ENCODE measurements at regions not wholly inside any gene's neighbourhood (a gene's known extent, or its start where the extent isn't known, plus 50 kb on each side); places are given as distances from the start of the nearest gene placed in this dataset.
"Not testable (repeated sequence)": the region's sequence is repeated elsewhere in the genome, so short reads cannot be mapped to it uniquely, and the experiment has no call there.

DNA sequence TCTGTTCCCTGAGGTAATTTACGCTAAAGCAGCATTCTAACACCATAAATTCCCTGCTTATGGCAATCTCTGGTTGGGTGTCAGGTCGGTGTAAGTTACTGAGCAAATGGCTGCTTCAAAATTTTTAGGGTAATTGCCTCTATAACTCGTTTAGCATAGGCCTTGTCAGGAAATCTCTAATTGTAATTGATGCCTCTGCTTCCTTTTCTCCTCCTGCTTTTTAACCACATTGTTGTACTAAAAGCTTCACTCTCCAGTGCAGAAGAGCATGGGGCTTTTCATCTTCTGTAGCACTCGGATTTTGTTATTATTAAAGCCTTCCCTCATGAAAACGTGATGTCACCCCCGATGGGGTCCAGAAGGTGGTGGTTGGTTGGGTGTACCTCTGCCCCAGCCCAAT lies 141.6 kb upstream of the NBPF11 start:
- Histone ChIP-seq H3K27me3 (ENCODE audit: insufficient read depth, low read length) (no peaks in the 10 kb centered on the region), H3K4me1 (ENCODE audit: insufficient read depth, low read length) (no peaks in the 10 kb centered on the region), H3K4me3 (ENCODE audit: low read length) (no peak overlapping the region), H3K9me3 (ENCODE audit: low read depth, low read length) (no peaks in the 10 kb centered on the region)

DNA sequence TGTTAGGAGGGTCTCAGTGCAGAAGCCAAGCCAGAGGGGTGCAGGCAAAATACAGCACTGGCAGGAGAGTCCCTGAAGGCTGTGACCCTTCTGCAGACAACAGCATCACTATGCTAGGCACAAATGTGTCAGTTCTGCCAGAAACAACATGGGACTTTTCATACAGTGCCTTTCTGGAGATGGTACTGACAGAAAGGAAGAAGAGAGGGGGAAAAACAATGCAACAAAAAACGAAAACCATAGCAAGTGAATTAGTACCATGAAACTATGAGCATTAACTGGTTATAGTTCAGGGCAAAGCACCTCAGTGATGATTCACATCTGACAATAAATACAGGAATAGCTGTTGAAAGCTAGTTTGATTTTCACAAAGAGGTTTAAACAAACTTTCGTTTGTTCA lies 140.8 kb upstream of the NBPF11 start:
- no peaks in the 10 kb centered on the region for H3K4me1 ChIP-seq (ENCODE audit: insufficient read depth, low read length)
- H3K9me3 ChIP-seq (ENCODE audit: low read depth, low read length): no peaks in the 10 kb centered on the region
- H3K4me3 ChIP-seq (ENCODE audit: low read length): no peak overlapping the region
- no peaks in the 10 kb centered on the region for H3K27me3 ChIP-seq (ENCODE audit: insufficient read depth, low read length)

DNA sequence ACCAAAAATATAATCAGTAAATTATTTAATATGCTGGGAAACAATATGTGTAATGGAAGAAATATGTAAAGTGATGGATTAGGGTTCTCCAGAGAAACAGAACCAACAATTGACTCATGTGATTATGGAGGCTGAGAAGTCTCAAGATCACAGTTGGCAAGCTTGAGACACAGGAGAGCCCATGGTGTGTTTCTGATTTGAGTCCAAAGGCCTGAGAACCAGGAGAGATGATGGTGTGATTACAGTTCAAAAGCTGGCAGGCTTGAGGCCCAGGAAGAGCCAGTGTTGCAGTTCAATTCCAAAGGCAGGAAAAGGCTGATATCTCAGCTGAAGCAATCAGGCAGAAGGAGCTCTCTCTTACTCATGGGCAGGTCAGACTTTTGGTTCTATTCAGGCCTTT lies 138.8 kb upstream of the NBPF11 start:
- Histone ChIP-seq H3K27me3 (ENCODE audit: insufficient read depth, low read length) (no peaks in the 10 kb centered on the region), H3K9me3 (ENCODE audit: low read depth, low read length) (no peaks in the 10 kb centered on the region), H3K4me1 (ENCODE audit: insufficient read depth, low read length) (no peaks in the 10 kb centered on the region), H3K4me3 (ENCODE audit: low read length) (no peak overlapping the region)

DNA sequence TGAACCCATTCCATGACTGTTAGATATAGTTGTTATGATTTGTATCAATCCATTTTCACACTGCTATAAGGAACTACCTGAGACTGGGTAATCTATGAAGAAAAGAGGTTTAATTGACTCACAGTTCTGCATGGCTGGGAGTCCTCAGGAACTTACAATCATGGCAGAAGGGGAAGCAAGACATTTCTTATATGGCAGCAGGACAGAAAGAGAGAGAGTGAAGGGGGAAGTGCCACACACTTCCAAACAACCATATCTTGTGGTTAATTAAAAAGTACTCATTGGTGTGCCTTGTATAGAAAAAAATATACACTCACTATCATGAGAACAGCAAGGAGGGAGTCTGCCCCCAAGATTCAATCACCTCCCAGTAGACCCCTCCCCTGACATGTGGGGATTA lies 137.6 kb upstream of the NBPF11 start:
- H3K4me3 ChIP-seq (ENCODE audit: low read length): no peak overlapping the region
- no peaks in the 10 kb centered on the region for H3K4me1 ChIP-seq (ENCODE audit: insufficient read depth, low read length)
- H3K27me3 ChIP-seq (ENCODE audit: insufficient read depth, low read length): no peaks in the 10 kb centered on the region
- H3K9me3 ChIP-seq (ENCODE audit: low read depth, low read length): no peaks in the 10 kb centered on the region

DNA sequence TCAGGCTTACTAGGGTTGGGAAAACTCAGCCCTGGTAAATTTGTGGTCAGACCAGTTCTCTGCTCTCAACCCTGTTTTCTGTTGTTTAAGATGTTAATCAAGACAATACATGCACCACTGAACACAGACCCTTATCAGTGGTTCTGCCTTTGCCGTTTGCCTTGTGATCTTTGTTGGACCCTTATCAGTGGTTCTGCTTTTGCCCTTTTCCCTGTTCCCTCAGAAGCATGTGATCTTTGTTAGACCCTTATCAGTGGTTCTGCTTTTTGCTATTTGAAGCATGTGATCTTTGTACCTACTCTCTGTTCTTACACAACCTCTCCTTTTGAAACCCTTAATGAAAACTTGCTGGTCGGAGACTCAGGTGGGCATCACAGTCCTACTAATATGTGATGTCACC lies 133.9 kb upstream of the NBPF11 start:
- not testable (repeated sequence) for H3K9me3 ChIP-seq (ENCODE audit: low read depth, low read length); H3K4me1 ChIP-seq (ENCODE audit: insufficient read depth, low read length); H3K27me3 ChIP-seq (ENCODE audit: insufficient read depth, low read length); H3K4me3 ChIP-seq (ENCODE audit: low read length)

DNA sequence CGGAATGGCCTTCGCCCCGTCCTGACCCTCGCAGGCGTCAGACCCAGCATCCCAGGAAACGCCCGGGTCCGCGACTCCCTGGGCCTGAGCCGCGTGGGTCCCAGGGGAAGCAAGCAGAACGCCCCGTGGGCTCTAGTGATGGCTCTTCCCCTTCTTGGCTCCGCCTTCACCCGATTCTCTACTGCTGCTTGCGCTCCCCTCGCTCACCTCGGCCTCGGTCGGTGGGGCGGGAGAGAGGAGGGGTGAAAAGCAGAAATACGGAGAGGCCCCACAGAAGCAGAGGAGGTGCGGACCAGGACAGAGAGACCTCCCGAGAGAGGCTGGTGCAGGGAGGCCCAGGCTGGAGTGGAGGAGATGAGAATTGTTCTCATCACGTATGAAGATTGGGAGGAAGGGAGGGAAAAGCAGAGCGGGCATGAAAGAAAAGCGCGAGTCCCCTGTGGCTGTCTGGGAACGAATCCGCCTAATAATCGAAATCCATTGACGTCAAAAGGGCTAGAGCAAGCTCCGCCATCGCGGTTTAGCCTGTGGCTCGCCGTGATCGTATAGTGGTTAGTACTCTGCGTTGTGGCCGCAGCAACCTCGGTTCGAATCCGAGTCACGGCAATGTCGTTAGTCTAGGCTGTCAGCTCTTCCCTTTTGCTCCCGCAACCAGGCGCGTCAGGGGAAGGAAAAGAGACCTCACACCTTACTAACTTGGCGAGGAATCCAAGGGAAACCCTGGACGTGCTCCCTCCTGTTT lies 128.9 kb upstream of the NBPF11 start:
- Histone ChIP-seq H3K4me1 (ENCODE audit: insufficient read depth, low read length) (peaks cover 15% of the 10 kb centered on the region), H3K27me3 (ENCODE audit: insufficient read depth, low read length) (peaks cover 27% of the 10 kb centered on the region), H3K4me3 (ENCODE audit: low read length) (peak overlapping the region; percentile 23)
- not testable (repeated sequence) for H3K9me3 ChIP-seq (ENCODE audit: low read depth, low read length)

DNA sequence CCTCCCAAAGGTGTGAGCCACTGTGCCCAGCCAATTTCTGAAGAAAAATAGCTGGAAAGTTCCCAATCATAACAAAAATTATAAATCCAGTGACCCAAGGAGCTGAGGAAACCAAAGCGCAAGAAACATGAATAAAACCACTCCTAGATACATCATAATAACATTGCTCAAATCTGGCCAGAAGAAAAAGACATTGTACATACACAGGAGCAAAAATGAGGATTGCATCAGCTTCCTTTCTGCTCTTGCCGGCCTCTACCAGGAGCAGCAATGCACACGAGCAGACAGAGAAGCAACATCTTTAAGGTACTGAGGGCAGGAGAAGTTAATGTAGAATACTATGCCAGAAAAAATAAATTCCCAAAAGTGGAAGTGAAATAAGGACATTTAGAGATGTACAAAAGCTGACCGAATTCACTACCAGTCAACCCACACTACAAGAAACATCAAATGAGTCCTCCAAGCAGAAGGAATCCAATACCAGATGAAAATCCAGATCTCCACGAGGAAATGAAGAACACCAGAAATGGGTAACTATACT lies 127.0 kb upstream of the NBPF11 start:
- peaks cover 29% of the 10 kb centered on the region for H3K27me3 ChIP-seq (ENCODE audit: insufficient read depth, low read length)
- H3K4me3 ChIP-seq (ENCODE audit: low read length); H3K9me3 ChIP-seq (ENCODE audit: low read depth, low read length): not testable (repeated sequence)
- H3K4me1 ChIP-seq (ENCODE audit: insufficient read depth, low read length): peaks cover 15% of the 10 kb centered on the region

DNA sequence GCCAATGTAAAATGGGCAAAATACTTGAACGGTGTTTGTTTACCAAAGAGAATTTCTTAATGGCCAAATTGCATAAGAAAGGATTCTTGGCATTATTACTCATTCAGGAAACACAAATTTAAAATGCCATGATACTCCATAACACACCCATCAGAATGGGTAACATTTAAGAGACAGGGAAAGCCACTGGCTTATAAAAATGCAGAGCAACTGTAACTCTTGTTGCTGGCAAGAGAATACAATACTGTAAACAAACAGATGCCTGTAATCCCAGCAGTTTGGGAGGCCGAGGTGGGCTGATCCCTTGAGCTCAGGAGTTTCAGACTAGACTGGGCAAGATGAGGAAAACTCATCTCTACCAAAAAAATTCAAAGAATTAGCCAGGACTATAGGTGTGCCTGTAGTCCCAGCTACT lies 125.8 kb upstream of the NBPF11 start:
- Histone ChIP-seq H3K4me1 (ENCODE audit: insufficient read depth, low read length) (peaks cover 15% of the 10 kb centered on the region), H3K27me3 (ENCODE audit: insufficient read depth, low read length) (peaks cover 29% of the 10 kb centered on the region)
- H3K9me3 ChIP-seq (ENCODE audit: low read depth, low read length); H3K4me3 ChIP-seq (ENCODE audit: low read length): not testable (repeated sequence)

DNA sequence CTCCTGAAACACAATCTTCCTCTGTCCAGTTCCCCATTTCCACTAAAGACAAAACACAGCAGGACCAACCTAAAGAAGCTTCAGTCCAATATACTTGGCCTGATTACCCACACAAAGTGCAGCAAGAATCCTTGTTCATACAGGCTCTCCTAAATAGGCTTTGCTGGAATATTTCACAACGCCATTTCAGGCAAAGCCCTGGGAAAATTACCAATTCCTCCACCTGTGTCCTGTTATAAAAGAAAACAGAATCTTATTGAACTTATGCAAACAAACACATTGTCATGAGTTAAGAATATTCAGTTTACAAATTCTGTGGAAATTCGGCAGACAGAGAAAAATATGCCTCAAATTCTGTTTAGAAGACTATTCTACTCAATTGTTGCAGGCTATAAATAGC lies 115.0 kb upstream of the NBPF11 start:
- H3K9me3 ChIP-seq (ENCODE audit: low read depth, low read length); H3K4me3 ChIP-seq (ENCODE audit: low read length): not testable (repeated sequence)
- peaks cover 18% of the 10 kb centered on the region for H3K4me1 ChIP-seq (ENCODE audit: insufficient read depth, low read length)
- H3K27me3 ChIP-seq (ENCODE audit: insufficient read depth, low read length): peaks cover 29% of the 10 kb centered on the region

DNA sequence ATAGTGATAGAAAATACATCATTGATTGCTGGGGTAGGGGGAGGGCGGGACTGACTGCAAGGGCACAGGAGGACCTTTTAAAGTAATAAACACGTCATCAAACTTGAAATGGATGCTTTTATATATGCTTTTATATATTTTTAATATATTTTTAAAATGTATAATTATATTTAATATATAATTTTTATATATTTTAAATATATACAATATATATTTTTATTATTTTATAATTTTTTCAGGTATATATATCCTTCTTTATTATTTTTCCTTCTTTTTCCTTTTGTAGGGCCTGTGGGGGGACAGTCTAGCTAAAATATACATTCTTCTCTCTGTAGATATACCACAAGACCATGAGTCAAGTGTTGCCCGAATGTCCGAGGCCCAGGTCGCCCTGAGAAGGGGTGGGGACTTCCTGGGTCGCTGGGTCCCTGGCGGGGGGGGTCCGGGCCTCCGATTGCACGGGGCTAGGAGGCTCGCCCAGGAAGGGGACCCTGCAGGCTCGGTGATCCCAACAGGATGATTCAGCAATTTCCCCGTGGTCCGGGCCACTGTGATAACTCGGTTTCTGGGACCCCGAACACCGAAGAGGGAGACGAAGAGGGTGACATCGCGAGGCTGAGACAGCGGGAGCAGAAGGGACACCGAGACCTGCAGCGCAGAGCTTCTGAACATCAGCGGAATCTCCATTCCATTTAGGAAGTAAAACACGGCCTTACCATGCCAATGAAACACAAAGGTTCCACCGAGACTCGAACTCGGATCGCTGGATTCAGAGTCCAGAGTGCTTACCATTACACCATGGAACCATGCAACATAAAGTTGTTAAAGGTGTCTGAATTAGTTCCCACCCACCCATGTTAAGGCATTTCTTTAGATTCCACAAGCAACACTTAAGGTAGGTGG lies 112.5 kb upstream of the NBPF11 start:
- Histone ChIP-seq H3K9me3 (ENCODE audit: low read depth, low read length) (no peaks in the 10 kb centered on the region), H3K4me3 (ENCODE audit: low read length) (no peak overlapping the region), H3K4me1 (ENCODE audit: insufficient read depth, low read length) (peaks cover 18% of the 10 kb centered on the region), H3K27me3 (ENCODE audit: insufficient read depth, low read length) (peaks cover 38% of the 10 kb centered on the region)

DNA sequence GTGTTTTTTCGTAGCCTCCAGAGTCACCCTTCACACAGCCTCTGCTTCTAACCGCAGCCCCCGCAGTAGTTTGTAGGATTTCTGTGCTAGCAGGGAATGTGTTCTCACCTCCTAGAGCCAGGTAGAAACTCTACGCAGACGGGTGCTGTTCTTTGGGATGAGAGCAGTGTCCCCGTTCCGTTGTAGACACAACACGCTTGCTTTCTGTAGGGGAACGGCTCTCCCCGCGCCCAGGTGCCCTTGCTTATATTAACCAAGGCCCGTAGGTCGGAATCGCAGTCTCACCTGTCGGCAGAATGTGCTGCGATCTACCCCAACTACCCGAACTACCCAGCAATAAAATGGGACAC lies 111.8 kb upstream of the NBPF11 start:
- Histone ChIP-seq H3K9me3 (ENCODE audit: low read depth, low read length) (no peaks in the 10 kb centered on the region), H3K27me3 (ENCODE audit: insufficient read depth, low read length) (peaks cover 38% of the 10 kb centered on the region), H3K4me1 (ENCODE audit: insufficient read depth, low read length) (peaks cover 18% of the 10 kb centered on the region), H3K4me3 (ENCODE audit: low read length) (peak overlapping the region; percentile 25)

DNA sequence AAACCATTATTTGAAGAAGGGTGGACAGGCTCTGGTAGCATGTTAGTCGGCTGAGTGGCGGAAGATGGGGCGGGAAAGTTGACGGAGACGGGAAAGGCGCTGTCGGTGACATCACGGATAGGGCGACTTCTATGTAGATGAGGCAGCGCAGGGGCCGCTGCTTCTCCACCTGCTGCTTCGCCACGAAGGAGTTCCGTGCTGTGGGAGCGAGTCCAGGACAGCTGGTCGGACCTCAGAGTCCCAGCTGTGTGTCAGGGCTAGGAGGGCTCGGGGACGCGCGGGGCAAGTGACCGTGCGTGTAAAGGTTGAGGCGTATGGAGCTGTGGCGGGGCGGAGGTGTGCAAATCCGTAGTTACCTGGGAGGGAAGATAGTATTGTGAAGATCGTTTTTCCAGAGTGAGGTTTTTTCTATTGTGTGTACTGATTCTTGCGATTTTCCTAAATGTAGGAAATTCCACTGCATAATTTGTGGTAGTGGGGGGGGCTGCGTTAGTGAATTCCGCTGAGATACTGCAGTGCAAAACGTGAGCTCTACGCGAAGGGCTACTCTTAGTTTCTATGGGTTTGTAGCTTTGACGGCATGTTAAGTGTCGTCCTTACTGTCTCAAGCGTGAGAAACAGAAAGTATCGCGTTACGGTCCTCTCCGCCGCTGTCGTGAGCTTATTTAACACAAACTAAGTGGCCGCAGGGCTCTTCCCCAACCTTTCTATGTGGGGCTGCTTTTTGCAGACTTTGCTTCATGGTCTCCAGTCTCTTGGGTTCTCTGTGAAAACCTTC lies 111.2 kb upstream of the NBPF11 start:
- Histone ChIP-seq H3K4me1 (ENCODE audit: insufficient read depth, low read length) (peaks cover 18% of the 10 kb centered on the region), H3K27me3 (ENCODE audit: insufficient read depth, low read length) (peaks cover 38% of the 10 kb centered on the region), H3K9me3 (ENCODE audit: low read depth, low read length) (no peaks in the 10 kb centered on the region), H3K4me3 (ENCODE audit: low read length) (peak overlapping the region; percentile 25)

DNA sequence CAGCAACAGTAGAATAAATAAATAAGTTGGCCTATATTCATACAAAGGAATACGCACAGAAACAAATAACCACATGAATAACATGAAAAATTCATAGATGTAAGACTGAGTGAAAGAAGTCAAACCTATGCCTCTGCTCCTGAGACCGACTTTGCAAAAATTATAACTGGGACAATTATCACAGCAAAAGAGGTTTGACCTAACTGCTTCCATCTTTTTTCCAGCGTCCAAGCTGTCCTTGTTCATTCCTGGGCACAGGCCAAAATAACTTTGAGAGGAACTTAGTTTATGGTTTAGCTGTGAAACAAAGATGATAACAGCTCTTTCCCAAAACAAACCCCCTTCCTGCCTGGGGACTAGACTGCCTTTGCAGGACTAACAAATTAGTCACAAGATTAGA lies 109.6 kb upstream of the NBPF11 start:
- Histone ChIP-seq H3K27me3 (ENCODE audit: insufficient read depth, low read length) (peaks cover 38% of the 10 kb centered on the region), H3K4me1 (ENCODE audit: insufficient read depth, low read length) (peaks cover 18% of the 10 kb centered on the region)
- not testable (repeated sequence) for H3K4me3 ChIP-seq (ENCODE audit: low read length); H3K9me3 ChIP-seq (ENCODE audit: low read depth, low read length)

DNA sequence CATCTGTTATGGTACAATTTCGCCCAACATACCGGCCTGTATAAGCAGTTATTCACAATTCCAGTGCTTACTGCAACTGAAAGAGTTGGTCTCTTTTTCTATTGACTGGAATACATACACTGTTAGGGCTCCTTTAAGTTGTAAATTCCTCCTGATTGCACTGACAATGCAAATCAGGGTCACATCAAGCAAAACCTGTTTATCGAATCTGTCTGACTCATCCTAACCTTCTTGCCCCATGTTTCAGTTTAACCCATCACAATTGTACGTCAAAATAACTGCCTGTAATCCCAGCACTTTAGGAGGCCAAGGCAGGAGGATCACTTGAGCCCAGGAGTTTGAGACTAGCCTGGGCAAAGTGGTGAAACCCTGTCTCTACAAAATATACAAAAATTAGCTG lies 105.8 kb upstream of the NBPF11 start:
- not testable (repeated sequence) for H3K4me1 ChIP-seq (ENCODE audit: insufficient read depth, low read length); H3K4me3 ChIP-seq (ENCODE audit: low read length); H3K9me3 ChIP-seq (ENCODE audit: low read depth, low read length)
- H3K27me3 ChIP-seq (ENCODE audit: insufficient read depth, low read length): peaks cover 17% of the 10 kb centered on the region
